ENCODE measurements at regions not wholly inside any gene's neighbourhood (a gene's known extent, or its start where the extent isn't known, plus 50 kb on each side); places are given as distances from the start of the nearest gene placed in this dataset.
"Not testable (repeated sequence)": the region's sequence is repeated elsewhere in the genome, so short reads cannot be mapped to it uniquely, and the experiment has no call there.

DNA sequence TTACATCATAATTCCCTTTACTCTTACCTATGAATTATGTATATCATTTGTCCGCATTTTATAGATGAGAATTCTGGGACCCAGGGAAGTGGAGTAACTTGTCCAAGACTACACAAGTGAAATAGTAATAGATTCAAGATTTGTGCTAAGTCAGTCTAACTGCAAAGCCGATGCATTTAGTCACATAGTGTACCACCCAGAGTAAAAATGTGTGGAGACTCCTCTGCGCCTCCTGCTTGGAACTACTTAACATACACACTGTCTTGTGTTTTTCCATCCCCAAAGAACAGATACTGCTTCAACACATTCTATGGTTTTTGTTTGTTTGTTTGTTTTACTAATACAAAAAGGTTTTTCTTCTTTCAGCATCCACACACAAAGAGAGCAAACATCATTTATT, 729.8 kb downstream of the PRELID2 start:
- DNase-seq (ENCODE audit: low spot score) = no peak

DNA sequence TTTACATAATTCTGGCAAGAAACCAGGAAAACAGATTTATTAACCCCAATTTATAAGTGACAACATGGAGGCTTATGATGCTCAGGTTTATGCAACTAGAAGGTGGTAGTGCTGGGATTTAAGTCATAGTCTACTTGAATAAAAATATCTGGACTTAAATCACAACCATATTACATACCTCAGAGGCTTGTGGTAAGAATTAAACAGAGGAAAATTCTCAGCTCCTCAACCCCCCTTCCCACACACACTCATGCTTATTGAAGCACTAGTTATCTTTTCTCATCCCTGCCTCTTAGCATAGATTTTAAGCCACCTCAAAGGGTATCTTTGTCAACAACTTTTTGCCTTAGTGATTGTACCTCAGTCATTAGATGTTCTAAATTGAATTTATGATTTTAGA, 731.0 kb downstream of the PRELID2 start:
- no peak for DNase-seq (ENCODE audit: low spot score)

DNA sequence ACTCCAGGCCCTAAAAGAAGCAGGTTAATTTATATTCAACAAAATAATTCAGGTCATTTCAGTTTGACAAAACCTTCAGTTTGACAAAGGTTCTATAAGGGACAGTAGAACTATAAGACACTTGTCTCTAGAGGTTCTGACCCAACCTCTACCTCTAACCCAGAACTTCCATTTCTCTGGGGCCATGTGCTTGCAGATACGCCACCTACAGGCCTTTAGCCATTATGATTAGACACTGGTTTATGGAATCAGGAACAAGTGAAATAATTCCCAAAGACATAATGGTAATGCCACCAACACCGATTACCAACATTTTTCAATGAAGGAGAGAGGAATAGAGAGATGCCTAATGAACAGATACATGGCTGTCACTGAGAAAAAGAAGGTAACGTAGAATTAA, 733.9 kb downstream of the PRELID2 start:
- peak; percentile 3 for DNase-seq (ENCODE audit: low spot score)

DNA sequence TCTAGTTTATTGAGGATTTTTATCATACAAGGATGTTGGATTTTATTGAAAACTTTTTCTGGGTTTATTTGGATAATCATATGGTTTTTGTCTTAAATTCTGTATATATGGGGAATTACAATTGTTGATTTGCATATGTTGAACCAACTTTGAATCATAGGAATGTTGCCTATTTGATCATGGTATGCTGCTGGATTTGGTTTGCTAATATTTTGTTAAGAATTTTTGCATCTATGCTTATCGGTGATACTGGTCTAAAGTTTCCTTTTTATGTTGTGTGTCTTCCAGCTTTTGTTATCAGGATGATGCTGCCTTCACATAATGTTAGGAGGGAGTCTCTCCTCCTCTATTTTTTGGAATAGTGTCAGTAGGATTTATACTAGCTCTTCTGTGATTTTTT, 745.0 kb downstream of the PRELID2 start:
- DNase-seq (ENCODE audit: low spot score) = no peak

- DNase-seq (ENCODE audit: low spot score) = no peak
Observed at GRCh38 chr5:145084834-145085233, 750.3 kb downstream of the PRELID2 start.

DNA sequence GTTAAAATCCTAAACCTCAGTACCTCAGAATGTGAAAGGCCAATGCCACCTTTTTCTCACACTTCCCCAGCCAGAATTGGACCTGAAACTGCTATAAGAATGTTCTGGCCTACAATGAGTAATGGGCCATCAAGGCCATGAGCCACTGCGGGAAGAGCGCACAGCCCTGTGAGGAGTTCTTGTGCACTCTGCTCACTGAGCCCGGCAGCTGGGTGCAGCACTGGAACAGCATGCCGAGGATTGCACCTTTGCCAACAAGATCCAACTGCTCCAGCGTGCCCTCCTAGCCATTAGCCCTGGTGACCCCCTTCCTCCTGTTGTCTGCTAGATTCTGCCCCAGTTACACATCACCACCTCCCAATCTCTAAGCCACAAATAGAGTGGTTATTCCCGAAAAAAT, 758.1 kb downstream of the PRELID2 start:
- DNase-seq (ENCODE audit: low spot score) = no peak

GRCh38 chr5:145076040-145076439, 759.1 kb downstream of the PRELID2 start:
- no peak for DNase-seq (ENCODE audit: low spot score)

DNA sequence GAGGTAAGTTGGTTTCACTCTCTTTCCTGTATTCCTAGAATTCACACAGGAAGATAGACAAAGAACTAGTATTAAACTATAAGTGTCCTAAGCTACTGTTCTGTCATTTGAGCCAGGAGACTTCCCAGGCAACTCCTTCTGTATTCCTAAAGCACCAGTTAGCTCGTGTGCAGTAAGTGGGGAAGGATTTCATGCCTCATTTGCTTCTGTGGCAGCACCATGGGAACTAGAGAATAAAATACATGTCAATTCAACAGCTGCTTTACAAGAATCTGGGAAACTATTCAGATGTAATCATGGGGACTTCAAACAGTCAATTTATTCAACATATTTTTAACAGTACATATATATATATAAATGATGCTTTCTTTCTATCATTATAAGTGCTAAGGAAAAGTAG, 762.3 kb downstream of the PRELID2 start:
- DNase-seq (ENCODE audit: low spot score) = peak; percentile 63

GRCh38 chr5:145068721-145069120, 766.4 kb downstream of the PRELID2 start:
- no peak for DNase-seq (ENCODE audit: low spot score)

- DNase-seq (ENCODE audit: low spot score) = peak; percentile 89
Observed at GRCh38 chr5:145062280-145063062, 772.7 kb downstream of the PRELID2 start.

GRCh38 chr5:145056800-145057199, 778.3 kb downstream of the PRELID2 start:
- DNase-seq (ENCODE audit: low spot score) = peak; percentile 77

DNA sequence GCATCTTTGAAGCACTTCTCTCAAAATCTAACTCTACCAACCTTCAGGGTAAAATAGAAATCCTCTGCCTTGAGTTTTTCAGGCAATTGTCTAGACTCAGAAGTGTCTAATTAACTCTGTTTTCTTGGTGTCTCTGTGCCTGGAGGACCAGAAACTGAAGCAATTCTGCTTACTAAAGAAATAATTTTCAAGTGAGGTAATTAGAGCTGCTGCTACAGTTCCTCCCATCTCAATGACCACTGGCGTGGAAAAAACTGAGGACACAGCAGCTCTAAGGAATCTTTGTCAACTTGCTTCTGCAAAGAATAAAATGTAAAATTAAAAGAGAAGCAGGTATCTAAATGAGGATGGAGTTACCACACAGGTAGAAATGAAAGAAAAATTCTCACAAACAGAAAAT, 785.0 kb downstream of the PRELID2 start:
- peak; percentile 45 for DNase-seq (ENCODE audit: low spot score)

DNA sequence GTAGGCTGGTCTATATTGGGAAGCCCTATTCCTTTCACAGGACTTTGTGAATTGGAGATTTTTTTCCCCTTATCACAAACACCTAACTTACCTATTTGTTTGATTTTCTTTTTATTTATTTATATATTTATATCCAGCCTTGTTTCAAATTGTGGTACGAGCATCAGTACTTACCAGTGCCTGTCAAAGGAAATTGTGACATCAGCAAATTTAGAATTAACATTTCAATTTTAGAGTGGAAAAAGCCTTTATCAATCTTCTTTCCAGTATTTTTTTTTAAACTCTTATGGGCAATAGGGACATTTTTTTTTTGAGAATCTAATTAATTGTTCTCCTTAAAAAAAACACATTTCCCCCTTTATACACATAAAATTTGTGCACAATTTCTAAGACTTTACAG, 790.2 kb downstream of the PRELID2 start:
- no peak for DNase-seq (ENCODE audit: low spot score)

DNA sequence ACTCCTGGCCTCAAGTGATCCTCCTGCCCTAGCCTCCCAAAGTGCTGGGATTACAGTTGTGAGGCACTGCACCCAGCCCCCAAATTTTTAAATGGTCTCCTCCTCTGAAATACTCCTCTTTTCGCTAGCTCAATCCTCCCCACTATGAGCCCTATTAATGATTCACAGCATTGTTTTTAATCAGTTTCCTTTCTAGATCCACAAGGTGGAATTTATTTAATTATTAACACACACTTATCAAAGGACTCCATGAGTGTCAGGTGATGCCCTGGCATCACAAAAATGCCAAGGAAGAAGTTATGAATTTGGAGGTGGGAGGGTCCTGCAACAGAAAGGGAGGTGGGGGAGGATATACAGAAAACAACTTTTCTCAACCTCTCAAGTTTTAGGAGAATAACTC, 806.5 kb downstream of the PRELID2 start:
- DNase-seq (ENCODE audit: low spot score) = peak; percentile 52

DNA sequence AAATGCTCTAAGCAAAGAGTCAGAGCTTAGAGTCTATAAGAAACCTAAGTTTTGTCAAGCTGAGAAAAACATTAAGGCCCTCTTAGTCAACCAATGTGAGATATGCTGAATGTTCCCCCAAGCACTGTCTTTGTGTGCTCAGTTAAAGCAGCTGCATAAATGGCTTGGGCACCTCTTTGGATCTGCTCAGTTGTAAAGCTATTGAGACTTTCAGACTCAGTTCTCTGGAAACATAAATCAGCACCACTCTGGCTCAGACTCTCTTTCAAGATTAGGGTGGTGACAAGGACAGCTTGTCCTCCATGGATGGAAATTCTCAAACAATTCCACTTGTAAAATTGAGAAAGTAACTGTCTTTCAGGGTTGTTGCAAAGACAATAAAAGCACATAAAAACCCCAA, 807.9 kb downstream of the PRELID2 start:
- DNase-seq (ENCODE audit: low spot score) = no peak

- DNase-seq (ENCODE audit: low spot score) = no peak
Observed at GRCh38 chr5:145025775-145026174, 809.4 kb downstream of the PRELID2 start.

GRCh38 chr5:145015146-145015545, 820.0 kb downstream of the PRELID2 start:
- no peak for DNase-seq (ENCODE audit: low spot score)

GRCh38 chr5:145014109-145014508, 821.0 kb downstream of the PRELID2 start:
- no peak for DNase-seq (ENCODE audit: low spot score)

DNA sequence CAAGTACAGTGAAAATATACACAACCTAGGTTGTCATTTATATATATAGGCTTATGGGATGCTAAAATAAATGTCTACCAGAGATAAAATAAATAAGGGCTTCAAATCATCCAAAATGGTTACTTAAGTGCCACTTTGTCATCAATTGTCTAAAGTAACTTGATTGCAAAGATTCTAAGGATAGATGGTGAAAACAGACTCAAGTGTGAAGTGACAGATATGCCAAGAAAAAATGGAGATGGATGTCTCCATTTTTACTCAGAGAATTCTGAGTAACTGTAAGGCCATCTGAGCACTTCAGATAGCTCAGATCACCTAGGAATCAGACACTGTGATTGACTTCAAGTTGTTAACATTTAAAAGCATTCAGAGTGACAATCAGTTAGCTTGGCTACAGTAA, 824.3 kb downstream of the PRELID2 start:
- no peak for DNase-seq (ENCODE audit: low spot score)

DNA sequence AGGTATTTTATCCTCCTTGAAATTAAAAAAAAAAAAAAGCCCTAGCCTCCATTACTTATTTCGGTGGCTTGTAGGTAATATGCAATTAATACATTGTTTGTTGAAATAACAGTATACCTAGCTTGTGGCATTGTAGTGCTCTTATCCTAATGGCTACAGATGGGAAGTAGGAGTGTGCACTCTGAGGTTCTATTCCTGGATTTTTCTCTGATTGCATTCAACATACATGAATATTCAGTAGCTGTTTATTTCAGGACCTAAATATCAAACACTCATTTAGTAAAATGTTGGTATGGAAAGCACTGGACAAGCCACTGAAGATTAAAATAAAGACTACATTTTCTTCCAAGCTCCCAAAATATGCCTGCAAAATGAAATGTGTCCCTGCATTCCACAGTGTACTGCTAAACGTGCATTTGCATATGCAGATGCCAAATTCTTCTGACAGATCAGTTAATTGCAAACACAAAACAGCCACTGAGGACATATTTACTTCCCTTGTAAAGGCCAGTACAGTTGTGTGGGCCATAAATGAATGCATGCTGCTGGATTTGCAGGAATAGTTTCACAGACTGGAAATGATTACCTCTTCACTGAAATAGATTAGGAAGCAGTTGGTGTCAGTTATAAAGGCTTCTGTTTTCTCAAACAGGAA, 826.1 kb downstream of the PRELID2 start:
- DNase-seq (ENCODE audit: low spot score) = no peak

DNA sequence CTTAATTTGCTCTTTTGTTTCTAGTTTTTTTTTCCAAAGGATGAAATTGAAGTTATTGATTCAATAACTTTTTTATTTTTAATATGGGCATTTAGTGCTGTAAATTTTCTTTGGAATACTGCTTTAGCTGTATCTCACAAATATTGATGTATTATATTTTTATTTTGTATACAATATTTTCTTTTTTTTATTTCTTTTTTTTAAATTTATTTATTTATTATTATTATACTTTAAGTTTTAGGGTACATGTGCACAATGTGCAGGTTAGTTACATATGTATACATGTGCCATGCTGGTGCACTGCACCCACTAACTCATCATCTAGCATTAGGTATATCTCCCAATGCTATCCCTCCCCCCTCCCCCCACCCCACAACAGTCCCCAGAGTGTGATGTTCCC, 823.7 kb downstream of the KCTD16 start:
- not testable (repeated sequence) for DNase-seq (ENCODE audit: low spot score)

- no peak for DNase-seq (ENCODE audit: low spot score)
Observed at GRCh38 chr5:144983101-144983500, 812.4 kb downstream of the KCTD16 start.

DNA sequence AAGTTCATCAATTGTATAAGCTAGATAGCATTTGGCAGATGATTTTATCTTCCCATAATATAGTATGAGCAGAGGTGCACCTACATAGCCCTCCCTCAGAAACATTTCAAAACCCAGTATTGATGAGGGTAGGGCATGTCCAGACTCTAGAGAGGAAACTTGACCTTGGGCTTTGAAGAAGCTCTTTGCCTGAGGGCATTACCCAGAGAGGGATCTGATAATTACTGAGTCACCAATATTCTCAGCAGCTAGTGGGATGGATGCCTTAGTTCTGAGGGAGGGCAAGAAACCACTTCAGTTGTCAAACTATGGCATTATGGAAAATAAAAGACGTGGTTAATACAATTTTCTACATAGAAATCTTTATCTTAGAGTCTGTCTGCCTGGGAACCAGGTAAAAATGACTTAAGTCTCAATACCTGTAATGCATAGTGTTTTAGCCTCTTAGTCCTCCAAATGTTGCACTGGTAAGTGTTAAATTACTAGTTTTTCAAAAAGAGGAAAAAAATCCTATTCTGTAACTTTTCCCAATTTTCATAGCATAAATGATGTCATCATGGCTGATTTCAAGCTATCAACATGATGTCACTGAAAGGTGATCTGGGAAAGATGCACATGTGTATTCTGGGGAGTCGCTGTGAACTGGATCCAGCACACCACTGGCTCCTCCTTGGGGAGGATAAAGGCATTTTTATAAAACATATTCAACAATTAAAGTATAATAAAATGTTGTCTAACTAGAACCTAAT, 809.0 kb downstream of the KCTD16 start:
- DNase-seq (ENCODE audit: low spot score) = no peak

Measured in kidney tubule cell (primary cell).